T-helper 1 cell treated with Interleukin-12 subunit alpha and Interleukin-12 subunit beta and Interleukin-4 antibody, amounts not matched to agents 30 μg/mL and 1 μg/mL, for 36 hours (primary cell): ENCODE measurements at regions not wholly inside any gene's neighbourhood (a gene's known extent, or its start where the extent isn't known, plus 50 kb on each side); places are given as distances from the start of the nearest gene placed in this dataset.
"Not testable (repeated sequence)": the region's sequence is repeated elsewhere in the genome, so short reads cannot be mapped to it uniquely, and the experiment has no call there.

Experiments
- H3K27ac Mint-ChIP-seq: one replicate; pipeline ENCODE4 v1.8.0; 2021; ENCODE audit warnings: mild to moderate bottlenecking, mixed read lengths
- H3K27me3 Mint-ChIP-seq: one replicate; pipeline ENCODE4 v1.8.0; 2021; ENCODE audit warnings: low read depth, mixed read lengths
- H3K36me3 Mint-ChIP-seq: one replicate; pipeline ENCODE4 v1.8.0; 2021; ENCODE audit warnings: low read depth, mixed read lengths
- H3K4me1 Mint-ChIP-seq: one replicate; pipeline ENCODE4 v1.8.0; 2021; ENCODE audit warnings: low read depth, mixed read lengths
- H3K4me3 Mint-ChIP-seq: one replicate; pipeline ENCODE4 v1.8.0; 2021; ENCODE audit warnings: mild to moderate bottlenecking, moderate library complexity, mixed read lengths
- H3K9me3 Mint-ChIP-seq: one replicate; pipeline ENCODE4 v1.8.0; 2021; ENCODE audit warnings: mixed read lengths

GRCh38 chr21:27363719-27364477, 397.0 kb upstream of the ADAMTS5 start:
- peaks cover 12% of the 10 kb centered on the region for H3K9me3 Mint-ChIP-seq
- H3K36me3 Mint-ChIP-seq, result no peaks in the 10 kb centered on the region
- H3K4me3 Mint-ChIP-seq, result no peak overlapping the region
- H3K27ac Mint-ChIP-seq, result no peak overlapping the region
- H3K27me3 Mint-ChIP-seq, result no peaks in the 10 kb centered on the region
- no peaks in the 10 kb centered on the region for H3K4me1 Mint-ChIP-seq

- Mint-ChIP-seq H3K27me3 (no peaks in the 10 kb centered on the region), H3K36me3 (no peaks in the 10 kb centered on the region), H3K4me3 (no peak overlapping the region), H3K27ac (no peak overlapping the region), H3K9me3 (peaks cover 14% of the 10 kb centered on the region), H3K4me1 (no peaks in the 10 kb centered on the region)
Measured at GRCh38 chr21:27362249-27362648, 395.4 kb upstream of the ADAMTS5 start.

- no peaks in the 10 kb centered on the region for H3K4me1 Mint-ChIP-seq
- H3K27me3 Mint-ChIP-seq, result no peaks in the 10 kb centered on the region
- H3K9me3 Mint-ChIP-seq, result peaks cover 7% of the 10 kb centered on the region
Measured at GRCh38 chr21:27359141-27359540, 392.3 kb upstream of the ADAMTS5 start.

GRCh38 chr21:27352885-27353284, 386.0 kb upstream of the ADAMTS5 start:
- Mint-ChIP-seq H3K4me1 (no peaks in the 10 kb centered on the region), H3K27me3 (no peaks in the 10 kb centered on the region), H3K4me3 (no peak overlapping the region), H3K27ac (no peak overlapping the region), H3K9me3 (peaks cover 10% of the 10 kb centered on the region), H3K36me3 (no peaks in the 10 kb centered on the region)

More at GRCh38 chr21:27359141-27359540, 392.3 kb upstream of the ADAMTS5 start:
- H3K27ac Mint-ChIP-seq, result no peak overlapping the region
- H3K4me3 Mint-ChIP-seq, result no peak overlapping the region
- H3K36me3 Mint-ChIP-seq, result no peaks in the 10 kb centered on the region

- Mint-ChIP-seq H3K27me3 (no peaks in the 10 kb centered on the region), H3K36me3 (no peaks in the 10 kb centered on the region), H3K27ac (no peak overlapping the region)
Measured at GRCh38 chr21:27346041-27346448, 379.2 kb upstream of the ADAMTS5 start.

GRCh38 chr21:27339902-27340301, 373.0 kb upstream of the ADAMTS5 start:
- Mint-ChIP-seq H3K36me3 (no peaks in the 10 kb centered on the region), H3K9me3 (peaks cover 14% of the 10 kb centered on the region), H3K4me1 (no peaks in the 10 kb centered on the region), H3K27me3 (no peaks in the 10 kb centered on the region), H3K4me3 (no peak overlapping the region), H3K27ac (no peak overlapping the region)

More at GRCh38 chr21:27346041-27346448, 379.2 kb upstream of the ADAMTS5 start:
- peaks cover 11% of the 10 kb centered on the region for H3K9me3 Mint-ChIP-seq
- H3K4me3 Mint-ChIP-seq, result no peak overlapping the region
- H3K4me1 Mint-ChIP-seq, result no peaks in the 10 kb centered on the region

GRCh38 chr21:27338007-27338406, 371.1 kb upstream of the ADAMTS5 start:
- not testable (repeated sequence) for H3K4me1 Mint-ChIP-seq, H3K4me3 Mint-ChIP-seq, H3K27me3 Mint-ChIP-seq, H3K36me3 Mint-ChIP-seq, H3K27ac Mint-ChIP-seq
- peaks cover 26% of the 10 kb centered on the region for H3K9me3 Mint-ChIP-seq

- H3K4me1 Mint-ChIP-seq, result no peaks in the 10 kb centered on the region
- no peak overlapping the region for H3K4me3 Mint-ChIP-seq
- no peak overlapping the region for H3K27ac Mint-ChIP-seq
- H3K36me3 Mint-ChIP-seq, result no peaks in the 10 kb centered on the region
- no peaks in the 10 kb centered on the region for H3K27me3 Mint-ChIP-seq
- peaks cover 28% of the 10 kb centered on the region for H3K9me3 Mint-ChIP-seq
Measured at GRCh38 chr21:27333096-27333495, 366.2 kb upstream of the ADAMTS5 start.

- H3K27me3 Mint-ChIP-seq, result no peaks in the 10 kb centered on the region
- H3K27ac Mint-ChIP-seq, result no peak overlapping the region
- H3K36me3 Mint-ChIP-seq, result no peaks in the 10 kb centered on the region
- H3K4me3 Mint-ChIP-seq, result no peak overlapping the region
- H3K4me1 Mint-ChIP-seq, result no peaks in the 10 kb centered on the region
- H3K9me3 Mint-ChIP-seq, result peaks cover 21% of the 10 kb centered on the region
Measured at GRCh38 chr21:27329255-27329851, 362.5 kb upstream of the ADAMTS5 start.

GRCh38 chr21:27326301-27326700, 359.4 kb upstream of the ADAMTS5 start:
- Mint-ChIP-seq H3K4me1 (no peaks in the 10 kb centered on the region), H3K27me3 (no peaks in the 10 kb centered on the region), H3K4me3 (no peak overlapping the region), H3K9me3 (peaks cover 6% of the 10 kb centered on the region), H3K36me3 (no peaks in the 10 kb centered on the region), H3K27ac (no peak overlapping the region)

GRCh38 chr21:27323331-27323730, 356.4 kb upstream of the ADAMTS5 start:
- Mint-ChIP-seq H3K4me3 (no peak overlapping the region), H3K27ac (no peak overlapping the region), H3K9me3 (no peaks in the 10 kb centered on the region), H3K27me3 (no peaks in the 10 kb centered on the region), H3K36me3 (no peaks in the 10 kb centered on the region), H3K4me1 (no peaks in the 10 kb centered on the region)

- no peaks in the 10 kb centered on the region for H3K27me3 Mint-ChIP-seq
- no peak overlapping the region for H3K27ac Mint-ChIP-seq
- no peaks in the 10 kb centered on the region for H3K4me1 Mint-ChIP-seq
- H3K4me3 Mint-ChIP-seq, result no peak overlapping the region
- H3K9me3 Mint-ChIP-seq, result no peaks in the 10 kb centered on the region
- H3K36me3 Mint-ChIP-seq, result no peaks in the 10 kb centered on the region
Measured at GRCh38 chr21:27321791-27322190, 354.9 kb upstream of the ADAMTS5 start.

- Mint-ChIP-seq H3K27ac (no peak overlapping the region), H3K9me3 (peaks cover 7% of the 10 kb centered on the region), H3K27me3 (no peaks in the 10 kb centered on the region), H3K36me3 (no peaks in the 10 kb centered on the region), H3K4me3 (no peak overlapping the region), H3K4me1 (no peaks in the 10 kb centered on the region)
Measured at GRCh38 chr21:27320868-27321267, 354.0 kb upstream of the ADAMTS5 start.

GRCh38 chr21:27317601-27318000, 350.7 kb upstream of the ADAMTS5 start:
- not testable (repeated sequence) for H3K4me1 Mint-ChIP-seq, H3K36me3 Mint-ChIP-seq
- H3K9me3 Mint-ChIP-seq, result peaks cover 12% of the 10 kb centered on the region

GRCh38 chr21:27315373-27315772, 348.5 kb upstream of the ADAMTS5 start:
- Mint-ChIP-seq H3K9me3 (peaks cover 12% of the 10 kb centered on the region), H3K27me3 (no peaks in the 10 kb centered on the region), H3K4me1 (no peaks in the 10 kb centered on the region), H3K27ac (no peak overlapping the region), H3K36me3 (no peaks in the 10 kb centered on the region), H3K4me3 (no peak overlapping the region)

More at GRCh38 chr21:27317601-27318000, 350.7 kb upstream of the ADAMTS5 start:
- not testable (repeated sequence) for H3K27me3 Mint-ChIP-seq, H3K4me3 Mint-ChIP-seq, H3K27ac Mint-ChIP-seq
